Left lung (tissue), 4 donors: ENCODE measurements at regions not wholly inside any gene's neighbourhood (a gene's known extent, or its start where the extent isn't known, plus 50 kb on each side); places are given as distances from the start of the nearest gene placed in this dataset.

Experiments
- ATAC-seq: fragments of 200-7000 bp; cut with Tn5 transposase; one replicate; pipeline ENCODE4 v1.9.1; 2020; ENCODE audit warnings: moderate library complexity
- DNase-seq, 4 donors: peaks; one replicate each; pipeline ENCODE4 v3.0.0-alpha.2; 2013 to 2020
- H3K27ac ChIP-seq, 2 donors: fragments of 200-600 bp; sonication (generic) in 1 of 2; one replicate each; pipeline versions ENCODE4 v1.5.0 to v1.8.0; 2020 to 2021
- H3K27me3 ChIP-seq, 2 donors: fragments of 200-600 bp; sonication (generic) in 1 of 2; one replicate each; pipeline versions ENCODE4 v1.5.0 to v1.8.0; 2020 to 2021
- H3K36me3 ChIP-seq, 2 donors: fragments of 200-600 bp; sonication (generic) in 1 of 2; one replicate each; pipeline versions ENCODE4 v1.5.0 to v1.8.0; 2020 to 2021
- H3K4me1 ChIP-seq, 2 donors: fragments of 200-600 bp; one replicate each; pipeline ENCODE4 v1.8.0; 2021
- H3K4me3 ChIP-seq, 2 donors: fragments of 200-600 bp; sonication (generic) in 1 of 2; one replicate each; pipeline versions ENCODE4 v1.5.0 to v1.8.0; 2020 to 2021; ENCODE audit warnings: mild to moderate bottlenecking in 1 of 2
- H3K9me3 ChIP-seq, 2 donors: fragments of 200-600 bp; sonication (generic) in 1 of 2; one replicate each; pipeline versions ENCODE4 v1.5.0 to v1.8.0; 2020 to 2021
- CTCF ChIP-seq, 2 donors: fragments of 200-600 bp; sonication (generic) in 1 of 2; IDR thresholded peaks; one replicate each; pipeline versions ENCODE4 v1.5.0 to v1.8.0; 2021; ENCODE audit warnings: antibody characterized with exemption in 2 of 2
- intact Hi-C, 2 donors: fragments of 100-400 bp; cut with DNase I; formaldehyde crosslinking; loops; one replicate each; pipeline versions ENCODE4 v1.11.2 to v1.14.2; 2022
- donor health status: DM: no; HTN: yes; CAD: no.
- donor health status: DM: no; HTN: no; CAD: no.

DNA sequence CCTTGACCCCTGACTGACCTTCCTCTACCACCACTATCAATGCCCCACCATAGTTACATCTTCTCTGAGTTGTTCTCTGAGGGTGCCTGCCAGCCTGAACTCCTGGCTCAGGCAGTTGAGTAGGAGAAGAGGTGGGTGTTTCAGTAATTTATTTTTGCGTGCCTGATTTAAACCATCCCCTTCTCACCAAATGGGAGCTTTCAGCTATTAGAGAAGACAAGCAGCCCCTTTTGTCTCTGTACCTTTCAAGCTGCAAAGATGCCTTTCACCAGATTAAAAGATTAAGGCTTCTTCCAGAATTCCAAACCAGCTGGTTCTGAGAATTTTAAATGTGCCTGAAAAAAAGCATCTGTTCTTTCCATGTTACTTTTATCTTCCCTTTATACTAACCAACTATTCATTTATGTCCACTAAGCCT, 223.8 kb downstream of the FAM76B start:
- ATAC-seq, result no peak
- Histone ChIP-seq H3K4me3 (no peak overlapping the region), H3K27me3 (no peaks in the 10 kb centered on the region), H3K27ac (no peak overlapping the region), H3K4me1 (peaks cover 0 to 2% of the 10 kb centered on the region in 2 donors), H3K36me3 (no peaks in the 10 kb centered on the region), H3K9me3 (peaks cover 0 to 17% of the 10 kb centered on the region in 2 donors)
- intact Hi-C loops, result no loop called here
- no peak for DNase-seq
- TF ChIP-seq CTCF (IDR thresholded peaks at IDR 0.05), result no peak

DNA sequence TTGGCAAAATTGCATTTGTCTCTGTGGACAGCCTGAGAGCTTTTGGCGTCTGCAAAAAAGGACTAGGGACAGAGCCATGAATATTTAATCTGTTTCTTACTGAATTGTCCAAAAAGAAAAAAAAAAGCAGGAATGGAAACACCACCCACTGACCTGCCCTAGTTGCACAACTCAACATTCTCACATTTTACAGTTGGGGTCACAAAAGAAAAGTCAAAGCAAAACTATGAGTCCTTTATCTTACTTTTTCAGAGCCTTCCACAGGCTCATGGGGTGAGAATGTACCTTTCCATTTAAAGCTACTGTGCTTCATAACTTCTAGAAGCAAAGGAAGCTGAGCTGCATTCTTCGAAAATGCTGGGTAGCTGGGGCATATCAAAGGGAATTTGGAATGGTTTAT, 225.7 kb downstream of the FAM76B start:
- DNase-seq, result no peak
- ATAC-seq, result no peak
- no peak overlapping the region for H3K27ac ChIP-seq
- no peak for TF ChIP-seq CTCF (IDR thresholded peaks at IDR 0.05)
- H3K9me3 ChIP-seq, result peaks cover 0 to 6% of the 10 kb centered on the region in 2 donors
- H3K36me3 ChIP-seq, result no peaks in the 10 kb centered on the region
- no peaks in the 10 kb centered on the region for H3K27me3 ChIP-seq
- intact Hi-C loops, result no loop called here
- no peak overlapping the region for H3K4me3 ChIP-seq
- peaks cover 0 to 2% of the 10 kb centered on the region in 2 donors for H3K4me1 ChIP-seq

DNA sequence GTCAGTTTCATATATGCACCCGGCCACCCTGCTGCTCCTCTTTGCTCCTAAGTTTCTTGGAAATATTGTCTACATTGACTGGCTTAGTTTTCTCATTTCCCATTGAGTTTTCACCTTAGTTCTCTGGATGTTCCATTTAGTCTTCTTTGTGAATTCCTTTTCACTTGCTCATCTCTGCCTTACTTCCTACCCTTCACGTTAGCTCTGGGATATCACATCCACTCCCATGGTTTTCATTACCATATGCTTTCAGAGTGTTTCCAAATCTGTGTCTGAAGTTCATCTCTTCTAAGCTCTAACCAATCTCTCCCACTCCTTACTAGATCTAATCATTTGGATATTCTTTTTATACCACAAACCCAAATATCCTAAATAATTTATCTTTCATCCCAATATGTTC, 226.4 kb downstream of the FAM76B start:
- no peak for TF ChIP-seq CTCF (IDR thresholded peaks at IDR 0.05)
- Histone ChIP-seq H3K36me3 (no peaks in the 10 kb centered on the region), H3K4me3 (no peak overlapping the region), H3K27me3 (no peaks in the 10 kb centered on the region), H3K9me3 (peaks cover 0 to under 1% of the 10 kb centered on the region in 2 donors), H3K27ac (no peak overlapping the region), H3K4me1 (peaks cover 0 to 2% of the 10 kb centered on the region in 2 donors)
- DNase-seq (no peak), ATAC-seq (no peak)
- intact Hi-C loops, result no loop called here

- H3K9me3 ChIP-seq, result no peaks in the 10 kb centered on the region
- H3K27ac ChIP-seq, result no peak overlapping the region
- no peak overlapping the region for H3K4me3 ChIP-seq
- intact Hi-C loops, result no loop called here
- H3K4me1 ChIP-seq, result peaks cover 0 to 2% of the 10 kb centered on the region in 2 donors
- H3K27me3 ChIP-seq, result no peaks in the 10 kb centered on the region
- no peak for TF ChIP-seq CTCF (IDR thresholded peaks at IDR 0.05)
- ATAC-seq (no peak), DNase-seq (no peak)
- no peaks in the 10 kb centered on the region for H3K36me3 ChIP-seq
These were observed 227.2 kb downstream of the FAM76B start for GRCh38 chr11:95562196-95562921.

GRCh38 chr11:95559899-95560298, 229.7 kb downstream of the FAM76B start:
- intact Hi-C loops, result no loop called here
- Histone ChIP-seq H3K36me3 (no peaks in the 10 kb centered on the region), H3K27me3 (no peaks in the 10 kb centered on the region), H3K4me3 (no peak overlapping the region), H3K4me1 (no peaks in the 10 kb centered on the region), H3K9me3 (no peaks in the 10 kb centered on the region), H3K27ac (no peak overlapping the region)
- ATAC-seq (no peak), DNase-seq (peak in 1 of 4 donors; percentile 22)
- TF ChIP-seq CTCF (IDR thresholded peaks at IDR 0.05), result no peak
